Lung microvascular endothelial cell (primary cell): ENCODE measurements at regions not wholly inside any gene's neighbourhood (a gene's known extent, or its start where the extent isn't known, plus 50 kb on each side); places are given as distances from the start of the nearest gene placed in this dataset.

Source experiments
- DNase-seq, 2 donors: peaks; one replicate each; pipeline versions ENCODE4 v3.0.0 to v3.0.0-alpha.2; 2010; ENCODE audit warnings: low read depth in 2 of 2

DNA sequence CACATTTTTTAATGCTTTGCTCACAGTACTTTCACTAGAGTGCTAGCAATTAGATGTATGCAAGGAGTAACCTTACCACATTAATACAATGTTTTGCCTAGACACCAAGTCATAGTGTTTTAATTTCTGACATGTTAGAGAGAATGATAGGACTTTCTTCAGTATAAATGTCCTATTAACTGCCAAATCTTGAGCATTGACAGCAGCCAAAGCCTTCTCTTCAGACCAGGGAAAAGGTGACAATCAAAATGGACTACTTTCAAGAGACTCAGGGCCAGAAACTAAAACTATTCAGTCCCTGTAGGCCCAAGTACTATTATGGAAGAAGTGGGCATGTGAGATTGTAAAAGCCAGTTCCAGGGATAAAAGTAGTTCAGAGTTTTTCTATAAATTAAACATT lies 201.4 kb upstream of the PCDH15 start:
- no peak for DNase-seq

DNA sequence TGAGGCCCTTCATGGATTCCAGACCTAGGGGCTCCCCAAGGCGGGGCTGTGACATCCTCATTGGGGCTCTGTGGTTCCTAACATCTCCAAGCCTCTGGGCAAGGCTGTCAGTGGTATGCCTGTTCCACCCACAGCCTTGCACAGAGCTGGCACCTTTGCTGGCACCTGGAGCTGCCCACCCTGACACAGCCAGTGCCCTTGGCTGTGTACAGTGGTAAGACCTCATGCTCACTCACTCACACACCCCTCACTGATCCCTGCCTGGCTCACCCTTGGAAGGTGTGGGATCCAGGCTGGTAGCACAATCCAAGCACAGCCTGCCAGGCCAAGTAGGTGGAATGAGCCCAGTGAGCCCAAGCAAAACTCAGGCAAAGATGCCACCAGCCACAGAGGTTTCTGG lies 200.4 kb upstream of the PCDH15 start:
- no peak for DNase-seq

DNA sequence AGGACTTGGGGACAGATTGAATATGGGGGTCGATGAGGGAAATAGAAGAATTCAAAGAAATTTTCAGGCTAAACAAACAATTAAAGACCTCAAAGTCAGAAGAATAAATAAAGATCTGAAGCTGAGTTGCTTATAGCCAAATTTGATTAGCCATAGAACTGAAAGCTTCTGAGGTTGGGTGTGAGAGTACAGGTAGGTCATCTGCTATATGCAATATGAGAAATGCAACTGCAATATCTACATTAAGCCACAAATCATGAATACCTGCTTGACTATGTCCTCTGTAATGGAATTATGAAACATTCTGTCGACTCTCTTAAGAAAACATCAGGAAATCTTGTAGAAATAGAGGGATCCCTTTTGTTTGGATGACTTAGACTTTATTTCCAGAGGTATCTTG lies 192.1 kb upstream of the PCDH15 start:
- DNase-seq, result no peak

DNA sequence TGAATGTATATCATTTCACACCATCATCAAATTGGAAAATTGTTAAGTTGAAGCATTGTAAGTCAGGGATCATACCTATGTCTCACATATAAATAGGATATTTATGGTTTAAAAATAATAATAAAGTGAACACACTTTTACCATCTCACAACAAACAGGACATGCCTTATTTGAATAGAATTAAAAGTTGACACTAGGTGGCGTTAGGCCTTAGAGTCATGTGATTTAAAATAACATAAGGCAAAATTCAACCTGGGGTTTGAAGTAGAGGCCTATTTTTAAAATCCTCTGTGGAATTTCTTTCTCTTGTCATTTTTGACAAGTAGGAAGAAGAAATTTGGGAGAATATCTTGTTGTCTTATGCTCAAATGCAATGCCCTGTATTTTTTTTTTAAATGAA lies 184.7 kb upstream of the PCDH15 start:
- peak; percentile 3 to 33 for DNase-seq

DNA sequence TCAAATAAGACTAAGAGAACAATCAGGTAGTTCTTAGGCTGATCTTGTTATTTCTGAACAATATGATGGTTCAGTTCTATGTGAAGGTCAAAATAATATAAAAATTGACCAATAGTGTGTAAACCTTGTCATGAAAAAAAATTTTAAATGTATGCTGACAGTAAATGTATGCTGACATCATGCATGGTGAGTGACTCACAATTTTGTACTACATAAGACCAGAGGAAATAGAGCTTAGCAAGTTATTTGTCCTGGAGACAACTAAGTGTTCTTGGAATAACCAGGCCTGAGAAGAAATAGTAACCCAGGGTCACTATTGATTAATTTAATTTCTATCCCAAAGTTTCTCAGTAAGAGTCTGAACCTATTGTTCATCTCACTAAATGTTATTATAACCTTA lies 182.2 kb upstream of the PCDH15 start:
- DNase-seq, result no peak

DNA sequence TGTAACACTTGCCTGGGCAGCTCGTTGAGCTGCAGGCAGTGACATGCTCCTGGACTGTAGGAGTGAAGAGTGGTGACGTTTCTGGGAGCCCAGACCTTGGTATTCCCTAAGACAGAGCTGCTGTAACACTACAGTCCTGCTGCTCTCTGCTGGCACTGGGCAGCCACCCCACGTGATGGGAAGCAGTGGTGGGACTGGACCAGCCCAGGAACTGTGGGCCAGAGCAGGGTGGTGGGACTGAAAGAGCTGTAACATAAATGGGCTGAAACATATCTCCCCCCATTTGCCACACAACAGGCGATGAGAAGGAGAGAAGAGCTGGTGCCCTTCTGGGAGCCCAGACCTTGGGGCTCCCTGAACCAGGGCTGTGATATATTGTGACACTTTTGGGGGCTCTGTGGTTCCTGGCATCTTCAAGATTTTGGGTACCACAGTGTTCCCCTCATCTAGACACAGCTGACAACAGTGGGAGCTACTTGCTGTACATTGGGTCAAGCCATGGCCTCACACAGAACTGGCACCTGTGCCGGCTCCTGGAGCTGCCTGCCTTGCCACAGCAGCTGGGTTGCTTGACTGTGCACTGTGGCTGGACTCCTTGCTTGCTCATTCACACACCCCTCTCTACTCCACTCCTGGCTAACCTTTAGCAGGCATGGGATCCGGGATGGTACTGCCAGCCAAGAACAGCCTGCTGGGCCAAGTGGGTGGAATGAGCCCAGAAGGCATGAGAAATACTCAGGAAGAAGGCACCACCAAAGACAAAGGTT lies 161.3 kb upstream of the PCDH15 start:
- DNase-seq, result no peak

DNA sequence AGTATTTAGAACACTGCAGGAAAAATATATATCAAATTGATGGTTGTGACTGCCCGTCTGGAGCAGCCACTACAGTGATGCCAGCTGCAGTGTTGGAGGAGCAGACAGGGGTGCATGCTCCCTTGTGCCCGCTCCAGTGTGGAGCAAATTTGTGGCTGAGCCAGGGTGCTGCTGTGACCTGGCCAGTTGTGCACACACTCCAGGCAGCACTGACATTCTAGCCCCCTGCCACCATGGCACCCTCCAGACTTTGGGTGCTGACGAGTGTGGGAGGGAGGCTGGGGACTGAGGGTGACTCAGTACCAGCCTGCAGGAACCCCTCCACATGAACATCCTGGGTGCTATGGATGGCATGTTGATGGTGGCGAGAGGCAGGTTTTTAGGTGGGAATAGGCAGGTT lies 160.0 kb upstream of the PCDH15 start:
- DNase-seq, result no peak

DNA sequence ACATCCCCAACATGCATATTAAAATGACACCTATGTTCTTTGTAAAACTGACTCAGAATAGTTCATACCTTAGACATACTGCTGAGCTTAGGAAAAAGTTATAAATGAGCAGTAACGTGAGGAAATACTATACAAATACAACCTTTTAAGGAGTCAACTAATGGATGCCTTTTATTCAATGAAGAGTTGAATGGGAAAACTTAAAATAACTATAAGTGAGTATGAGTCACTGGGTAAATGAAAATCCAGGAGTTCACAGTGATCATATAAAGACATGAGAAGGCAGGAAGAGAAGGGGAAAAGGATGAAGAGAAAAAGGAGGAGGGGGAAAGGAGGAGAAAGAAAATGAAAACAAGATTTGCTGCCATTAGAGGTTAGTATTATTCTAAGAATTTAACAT lies 157.8 kb upstream of the PCDH15 start:
- no peak for DNase-seq

DNA sequence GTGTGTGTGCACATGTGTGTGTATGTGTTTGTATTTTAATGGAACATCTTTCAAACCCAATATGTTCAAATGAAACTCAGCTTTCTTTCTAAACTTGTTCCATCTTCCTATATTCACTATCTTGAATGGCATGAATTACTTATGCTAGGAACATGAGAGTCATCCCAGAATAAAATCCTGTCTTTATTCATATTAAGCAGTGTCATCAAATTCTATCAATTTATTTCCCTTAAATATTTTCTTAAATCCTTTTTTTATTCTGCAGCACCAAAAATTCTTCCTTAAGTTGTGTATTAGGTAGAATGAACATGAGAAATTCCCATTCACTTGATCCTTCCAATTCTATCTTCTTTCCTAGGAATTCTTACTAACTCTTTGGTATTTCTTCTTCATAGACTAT lies 146.6 kb upstream of the PCDH15 start:
- no peak for DNase-seq

DNA sequence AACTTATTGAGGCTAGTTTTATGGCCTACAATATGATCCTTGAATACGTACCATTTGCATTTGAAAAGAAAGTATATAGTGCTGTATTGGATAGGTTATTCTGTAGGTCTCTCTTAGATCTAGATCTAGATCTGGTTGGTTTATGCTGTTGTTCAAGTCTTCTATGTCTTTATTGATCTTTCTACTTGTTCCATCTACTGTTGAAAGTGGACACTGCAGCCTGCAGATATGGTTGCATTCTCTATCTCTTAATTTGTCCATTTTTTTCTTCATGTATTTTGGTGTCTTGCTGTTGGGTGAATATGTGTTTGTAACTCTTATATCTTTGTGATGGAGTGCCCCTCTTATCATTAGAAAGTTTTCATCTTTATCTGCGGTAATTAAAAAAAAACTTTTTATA lies 139.4 kb upstream of the PCDH15 start:
- DNase-seq, result peak in 1 of 2 donors; percentile 1

DNA sequence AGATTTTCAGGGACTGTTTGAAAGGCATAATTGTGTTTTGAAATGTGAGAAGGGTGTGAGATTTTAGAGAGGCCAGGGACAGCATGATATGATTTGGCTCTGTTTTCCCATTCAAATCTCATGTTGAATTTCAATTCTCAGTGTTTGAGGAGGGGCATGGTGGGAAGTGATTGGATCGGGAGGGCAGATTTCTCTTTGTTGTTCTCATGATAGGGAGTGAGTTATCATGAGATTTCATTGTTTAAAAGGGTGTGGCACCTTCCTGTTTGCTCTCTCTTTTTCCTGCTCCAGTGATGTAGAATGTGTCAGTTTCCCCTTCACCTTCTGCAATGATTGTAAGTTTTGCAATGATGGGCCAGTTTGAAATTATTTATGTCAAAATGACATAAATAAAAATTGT lies 113.0 kb upstream of the PCDH15 start:
- peak in 1 of 2 donors; percentile 2 for DNase-seq

DNA sequence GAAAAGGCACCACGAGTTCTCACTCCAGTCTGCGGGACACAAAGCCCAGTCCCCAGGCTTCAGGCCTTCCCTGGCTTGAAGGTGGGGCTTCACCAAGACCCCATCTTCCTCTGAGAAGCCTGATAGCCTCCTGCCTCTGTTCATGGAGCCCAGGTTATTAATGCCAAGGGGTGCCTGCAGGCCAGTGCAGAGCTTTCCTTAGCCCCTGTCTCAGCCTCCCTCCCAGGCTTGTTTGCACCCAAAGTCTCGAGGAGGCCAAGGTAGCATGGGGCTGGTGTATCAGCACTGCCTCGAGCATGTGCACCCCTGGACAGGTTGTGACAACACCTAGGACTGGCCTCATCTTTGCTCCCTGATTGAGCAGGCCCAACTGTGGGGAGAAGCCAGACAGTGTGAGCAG lies 108.1 kb upstream of the PCDH15 start:
- DNase-seq, result no peak

DNA sequence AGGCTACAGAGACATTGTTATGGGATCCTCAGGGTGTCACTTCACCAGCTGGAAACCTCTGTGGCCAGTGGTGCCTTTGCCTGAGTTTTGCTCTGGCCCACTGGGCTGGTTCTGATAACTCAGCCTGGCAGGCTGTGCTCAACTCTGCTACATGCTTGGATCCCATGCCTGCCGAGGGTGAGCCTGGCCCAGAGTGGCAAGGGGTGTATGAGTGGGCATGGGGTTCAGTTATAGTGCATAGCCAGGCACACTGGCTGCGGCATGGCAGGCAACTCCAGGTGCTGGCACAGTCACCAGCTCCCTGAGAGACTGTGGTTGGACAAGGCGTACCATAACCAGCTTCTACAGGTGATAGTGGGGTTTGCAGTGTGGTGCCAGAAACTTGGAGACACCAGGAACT lies 107.0 kb upstream of the PCDH15 start:
- DNase-seq, result no peak

DNA sequence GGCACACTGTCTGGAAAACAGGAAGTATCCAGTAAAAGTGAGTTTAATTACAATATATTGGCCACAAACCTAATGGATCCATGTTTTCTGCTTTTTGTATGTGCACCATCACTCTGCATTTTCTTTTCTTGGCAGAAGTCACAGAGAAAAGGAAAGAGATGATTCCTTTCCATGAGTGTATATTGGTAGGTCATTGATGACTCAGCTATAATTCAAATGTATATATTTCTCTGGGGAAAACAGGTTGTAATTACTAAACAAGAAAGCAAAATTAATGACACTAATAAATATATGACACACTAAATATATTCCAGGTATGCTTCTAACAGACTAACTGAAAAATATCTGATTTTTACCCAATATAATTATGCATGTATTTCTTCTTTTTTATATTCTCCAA lies 105.9 kb upstream of the PCDH15 start:
- DNase-seq, result no peak

DNA sequence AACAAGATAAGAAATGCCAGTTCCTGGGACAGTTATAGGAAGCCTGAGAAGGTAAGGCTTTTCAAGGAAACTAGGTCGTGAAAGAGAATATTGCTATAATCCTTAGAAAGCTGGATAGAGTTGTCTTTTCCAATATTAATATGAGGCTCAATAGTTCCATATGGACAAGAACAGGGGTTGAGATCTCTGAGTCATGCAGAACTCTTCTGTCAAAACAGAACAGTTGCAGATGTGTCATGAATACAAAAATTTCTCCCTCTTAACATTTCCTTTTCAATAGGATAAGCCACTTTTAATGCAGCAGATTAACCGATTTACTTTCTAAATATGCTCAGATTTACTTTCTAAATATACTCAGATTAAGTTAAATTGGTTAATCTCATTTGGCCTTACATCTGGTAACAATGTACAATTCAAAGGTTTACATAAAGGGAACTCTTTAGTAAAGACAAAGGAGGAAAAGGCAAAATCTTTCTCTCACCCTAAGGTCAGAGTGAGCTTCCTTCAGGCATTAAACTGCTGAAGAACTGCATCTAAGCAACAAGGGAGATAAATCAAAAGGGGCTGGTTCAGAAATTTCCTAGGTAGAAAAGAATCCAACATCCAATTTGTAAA lies 104.7 kb upstream of the PCDH15 start:
- no peak for DNase-seq

DNA sequence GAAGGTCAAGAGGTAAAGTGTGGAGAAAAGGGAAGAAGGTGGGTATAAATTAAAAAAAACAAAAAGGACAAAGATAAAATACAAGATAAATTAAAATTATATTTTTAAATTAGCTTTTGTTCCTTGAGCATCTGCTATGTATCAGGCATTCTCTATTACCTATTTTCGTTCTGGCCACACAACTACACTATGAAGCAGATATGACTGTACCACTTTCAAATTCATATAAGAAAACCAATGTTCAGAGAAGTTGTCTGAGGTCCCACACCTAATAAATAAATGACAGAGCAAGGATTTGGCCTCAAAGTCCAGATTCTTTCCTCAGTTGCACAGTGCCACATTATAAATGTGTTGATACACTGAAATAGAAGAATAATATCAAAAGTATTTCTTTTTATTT lies 103.8 kb upstream of the PCDH15 start:
- DNase-seq, result no peak

DNA sequence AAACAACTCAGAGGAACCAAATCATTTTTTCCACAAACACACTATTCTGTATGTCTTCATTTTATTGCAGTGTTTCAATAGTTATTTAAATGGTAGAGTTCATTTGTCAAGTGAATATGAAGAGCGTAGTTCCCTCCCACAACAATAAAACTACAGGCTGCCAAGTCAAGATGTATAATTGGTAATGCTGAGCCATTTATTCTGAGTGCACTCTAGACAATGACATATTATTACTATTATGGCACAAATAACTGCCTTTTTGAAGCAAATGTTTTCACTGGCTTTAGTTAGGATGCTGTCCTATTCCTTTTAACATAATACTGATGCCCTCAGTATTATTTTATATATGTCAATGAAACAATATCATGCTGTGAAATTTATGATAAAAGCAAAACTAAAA lies 102.7 kb upstream of the PCDH15 start:
- DNase-seq, result no peak

DNA sequence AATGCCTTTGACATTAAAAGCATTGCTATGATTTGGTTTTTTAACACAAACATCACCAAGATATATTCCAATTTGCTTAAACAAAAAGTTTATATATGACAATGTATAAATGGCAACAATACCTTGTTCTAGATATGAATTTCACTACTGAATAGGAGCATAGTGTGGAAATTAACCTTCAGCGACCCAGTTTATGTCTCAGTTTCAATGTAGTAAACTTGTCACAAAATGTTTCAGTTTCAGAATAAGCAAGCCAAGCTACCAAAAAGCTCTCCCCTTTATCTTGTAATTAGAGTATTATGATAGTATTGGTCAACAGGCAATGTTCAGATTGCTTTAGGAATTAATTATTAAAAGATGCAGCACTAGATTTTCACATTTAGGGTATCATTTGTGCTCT lies 99.6 kb upstream of the PCDH15 start:
- no peak for DNase-seq

DNA sequence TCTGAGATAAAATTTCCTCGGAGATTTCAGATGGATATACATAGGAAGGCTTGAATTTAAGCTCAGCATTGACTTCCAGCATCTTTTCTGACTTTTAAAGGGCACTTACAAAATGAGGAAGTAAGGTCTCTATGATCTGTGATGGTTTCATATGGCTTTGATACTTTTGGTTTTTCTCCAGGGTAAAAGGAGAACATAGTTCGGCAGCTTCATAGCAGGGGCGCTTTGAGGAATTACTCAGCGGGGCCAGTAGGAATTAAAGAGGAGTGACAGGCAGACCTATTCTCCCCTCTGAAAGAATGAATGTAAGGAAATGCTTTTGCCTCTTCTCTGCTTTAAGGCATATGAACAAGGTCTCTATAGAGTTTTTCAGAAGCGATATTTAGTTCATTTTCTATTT lies 80.0 kb upstream of the PCDH15 start:
- no peak for DNase-seq

DNA sequence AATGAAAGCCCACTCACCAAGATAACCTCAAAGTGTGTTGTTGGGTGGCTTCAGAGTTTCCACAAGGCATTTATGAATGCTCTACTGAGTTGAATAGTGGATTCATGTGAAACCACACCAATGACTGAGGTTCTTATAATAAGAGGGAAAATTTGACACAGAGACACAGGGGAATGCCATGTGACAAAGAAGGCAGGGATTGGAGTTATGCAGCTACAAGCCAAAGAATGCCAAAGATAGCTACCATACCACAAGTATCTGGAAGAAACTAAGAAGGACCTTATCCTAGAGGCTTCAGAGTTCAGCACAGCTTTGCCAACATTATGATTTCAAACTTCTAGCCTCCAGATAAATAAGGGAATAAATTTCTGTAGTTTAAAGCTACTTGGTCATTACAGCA lies 68.0 kb upstream of the PCDH15 start:
- no peak for DNase-seq

DNA sequence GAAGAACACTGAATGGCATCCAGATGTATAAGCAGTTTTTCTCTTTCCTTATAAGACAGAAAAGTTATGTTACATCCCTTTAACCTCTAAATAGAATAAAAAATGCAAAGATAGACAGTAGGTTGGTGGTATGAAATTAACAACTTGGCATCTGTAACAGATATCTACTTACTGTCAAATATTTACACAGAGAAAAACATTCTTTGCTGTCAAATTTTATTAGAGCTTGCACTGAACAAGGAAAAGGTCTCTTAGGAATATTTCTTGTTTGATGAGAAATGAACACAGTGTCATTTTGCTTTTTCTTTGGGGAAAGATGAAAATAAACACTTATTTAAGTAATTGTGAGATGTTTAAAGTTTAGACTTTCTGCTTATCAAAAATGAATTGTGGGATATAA lies 65.6 kb upstream of the PCDH15 start:
- no peak for DNase-seq

DNA sequence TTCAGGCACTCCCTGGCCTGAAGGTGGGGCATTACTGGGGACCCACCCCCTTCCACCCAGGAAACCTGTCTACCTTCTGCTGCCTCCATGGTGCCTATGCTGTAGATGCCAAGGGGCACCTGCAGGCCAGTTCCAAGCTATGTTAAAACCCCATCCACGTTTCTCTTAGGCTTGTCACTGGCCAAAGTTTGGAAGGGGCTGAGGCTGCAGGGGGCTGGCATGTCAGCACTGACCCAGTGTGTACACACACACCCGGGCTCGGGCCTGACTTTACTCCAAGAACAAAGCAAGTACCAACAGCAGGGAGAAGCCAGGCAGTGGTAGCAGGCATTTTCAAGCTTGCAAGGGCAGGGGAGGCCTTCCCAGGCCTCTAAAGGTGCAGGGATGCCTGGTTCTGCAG lies 53.8 kb upstream of the PCDH15 start:
- no peak for DNase-seq

DNA sequence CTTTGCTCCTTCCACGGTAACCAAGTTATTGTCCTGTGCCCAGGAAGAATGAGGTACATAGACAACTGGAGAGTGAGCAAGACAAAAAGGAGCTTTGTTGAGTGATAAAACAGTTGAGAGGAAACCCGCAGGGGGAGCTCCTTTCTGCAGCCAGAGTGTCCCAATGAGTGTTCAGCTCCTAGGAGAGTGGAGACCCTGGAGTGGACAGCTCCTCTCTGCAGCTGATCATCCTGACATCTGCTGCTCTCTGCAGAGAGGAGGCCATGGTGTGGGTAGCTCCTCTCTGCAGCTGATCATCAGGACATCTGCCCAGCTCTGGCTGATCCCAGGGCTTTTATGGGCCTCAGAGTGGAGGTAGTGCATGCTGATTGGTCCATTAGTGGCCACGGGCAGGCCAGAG lies 53.4 kb upstream of the PCDH15 start:
- DNase-seq, result no peak

DNA sequence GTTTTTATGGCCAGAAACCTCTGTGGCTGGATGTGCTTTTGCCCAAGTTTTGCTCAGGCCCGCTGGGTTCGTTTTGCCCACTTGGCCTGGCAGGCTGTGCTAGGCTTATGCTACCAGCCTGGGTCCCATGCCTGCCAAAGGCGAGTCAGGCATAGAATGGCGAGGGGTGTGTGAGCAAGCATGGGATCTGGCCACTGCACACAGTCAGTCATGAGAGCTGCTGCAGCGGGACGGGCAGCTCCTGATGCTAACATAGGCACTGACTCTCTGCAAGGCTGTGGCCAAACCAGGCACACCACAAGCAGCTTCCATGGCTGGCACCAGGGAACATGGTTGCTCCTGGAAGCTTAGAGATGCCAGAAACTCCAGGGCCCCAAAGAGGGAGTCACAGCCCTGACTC lies 52.9 kb upstream of the PCDH15 start:
- no peak for DNase-seq
